ENCODE measurements at regions not wholly inside any gene's neighbourhood (a gene's known extent, or its start where the extent isn't known, plus 50 kb on each side); places are given as distances from the start of the nearest gene placed in this dataset.

DNA sequence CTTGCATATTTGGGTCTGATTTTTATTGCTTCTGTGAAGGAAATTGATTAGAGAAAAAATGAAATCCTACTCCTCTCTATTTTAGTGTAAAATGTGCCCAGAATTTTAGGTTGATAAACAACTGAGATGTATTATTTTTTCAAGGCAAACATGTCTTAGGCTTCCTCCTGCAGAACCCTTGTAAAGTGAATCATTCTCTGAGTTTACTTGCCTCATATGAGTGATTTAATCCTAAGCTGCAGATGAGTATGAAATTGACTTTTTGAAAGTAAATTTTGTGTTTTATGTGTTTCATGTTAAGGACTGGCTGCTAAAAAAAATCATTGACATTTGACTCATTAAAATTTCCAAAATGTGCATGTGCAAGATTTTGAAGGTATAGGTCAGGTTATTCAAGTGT, 138.5 kb upstream of the PHACTR1 start:
- CTCF ChIA-PET, result no interaction called here
- H3K27ac ChIP-seq (ENCODE audit: insufficient read depth in 1 of 2, low read depth in 1 of 2, low read length in 2 of 2, poor library complexity in 1 of 2, severe bottlenecking in 2 of 2), result no peak overlapping the region
- no peak for DNase-seq

DNA sequence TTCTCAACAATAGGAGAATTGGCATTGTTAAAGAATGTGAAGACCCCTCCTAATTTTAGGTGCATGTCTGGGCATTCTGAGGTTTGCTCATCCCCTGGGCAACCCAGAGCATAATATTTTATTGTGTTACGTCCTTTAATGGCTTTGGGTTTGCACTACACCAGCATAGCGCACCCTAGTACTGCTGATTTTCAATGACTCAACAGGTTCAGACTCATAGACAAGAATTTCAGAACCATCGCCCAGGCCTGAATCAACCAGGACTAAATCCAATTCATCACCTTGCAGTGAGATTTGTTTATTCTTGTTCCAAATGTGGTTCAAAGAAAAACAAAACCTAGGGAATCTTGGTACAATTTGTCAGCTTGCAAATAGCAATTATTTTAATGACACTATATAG, 137.8 kb upstream of the PHACTR1 start:
- H3K27me3 ChIP-seq (replicated peaks in 2 of 5; ENCODE audit: control insufficient read depth in 4 of 5, insufficient read depth in 5 of 5, low read length in 4 of 5), result no peaks in the 10 kb centered on the region
- H3K27ac ChIP-seq (ENCODE audit: insufficient read depth in 1 of 2, low read depth in 1 of 2, low read length in 2 of 2, poor library complexity in 1 of 2, severe bottlenecking in 2 of 2), result no peak overlapping the region
- ChIA-PET POLR2A (no interaction called here), CTCF (no interaction called here)
- 84% methylated on average over 2 of the region's 3 CpGs for WGBS (ENCODE audit: insufficient coverage)
- DNase-seq, result no peak
- no peak overlapping the region for H3K4me3 ChIP-seq (ENCODE audit: control insufficient read depth in 1 of 7, extremely low read depth in 1 of 7, insufficient read depth in 4 of 7, low read depth in 2 of 7, low read length in 6 of 7)
- no peaks in the 10 kb centered on the region for H3K4me1 ChIP-seq (ENCODE audit: control extremely low read depth in 1 of 4, control insufficient read depth in 4 of 4, insufficient read depth in 4 of 4, low read length in 3 of 4)
- no peaks in the 10 kb centered on the region for H3K36me3 ChIP-seq (ENCODE audit: control insufficient read depth in 4 of 4, insufficient read depth in 4 of 4, low read length in 3 of 4)
- H3K9me3 ChIP-seq (ENCODE audit: control extremely low read depth in 1 of 5, control insufficient read depth in 4 of 5, insufficient read depth in 2 of 5, low read depth in 1 of 5, low read length in 4 of 5), result no peaks in the 10 kb centered on the region

More for the DNA sequence above, 138.5 kb upstream of the PHACTR1 start:
- H3K36me3 ChIP-seq (ENCODE audit: control insufficient read depth in 4 of 4, insufficient read depth in 4 of 4, low read length in 3 of 4), result no peaks in the 10 kb centered on the region
- POLR2A ChIA-PET, result no interaction called here
- no peaks in the 10 kb centered on the region for H3K27me3 ChIP-seq (replicated peaks in 2 of 5; ENCODE audit: control insufficient read depth in 4 of 5, insufficient read depth in 5 of 5, low read length in 4 of 5)
- H3K4me3 ChIP-seq (ENCODE audit: control insufficient read depth in 1 of 7, extremely low read depth in 1 of 7, insufficient read depth in 4 of 7, low read depth in 2 of 7, low read length in 6 of 7), result no peak overlapping the region
- no peaks in the 10 kb centered on the region for H3K9me3 ChIP-seq (ENCODE audit: control extremely low read depth in 1 of 5, control insufficient read depth in 4 of 5, insufficient read depth in 2 of 5, low read depth in 1 of 5, low read length in 4 of 5)
- no peaks in the 10 kb centered on the region for H3K4me1 ChIP-seq (ENCODE audit: control extremely low read depth in 1 of 4, control insufficient read depth in 4 of 4, insufficient read depth in 4 of 4, low read length in 3 of 4)

DNA sequence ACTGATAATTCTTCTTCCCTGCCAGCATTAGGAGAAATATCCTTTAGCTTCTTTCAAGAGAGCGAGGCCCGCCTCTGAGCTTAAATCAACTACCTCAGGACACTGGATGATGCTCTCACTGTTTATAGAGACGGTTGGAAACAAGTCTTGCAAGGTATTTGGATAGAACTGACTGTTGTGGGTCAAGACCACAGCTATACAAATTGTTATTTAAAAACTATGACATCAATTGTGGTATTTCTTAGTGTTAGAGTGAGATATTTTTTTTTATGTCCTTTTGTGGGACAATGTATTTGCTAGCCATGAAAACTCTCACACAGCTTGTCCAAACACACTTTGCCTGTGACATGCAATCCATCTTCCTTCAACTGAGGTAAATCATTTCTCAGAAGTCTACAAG, 136.3 kb upstream of the PHACTR1 start:
- Histone ChIP-seq H3K36me3 (ENCODE audit: control insufficient read depth in 4 of 4, insufficient read depth in 4 of 4, low read length in 3 of 4) (no peaks in the 10 kb centered on the region), H3K4me1 (ENCODE audit: control extremely low read depth in 1 of 4, control insufficient read depth in 4 of 4, insufficient read depth in 4 of 4, low read length in 3 of 4) (no peaks in the 10 kb centered on the region), H3K27ac (ENCODE audit: insufficient read depth in 1 of 2, low read depth in 1 of 2, low read length in 2 of 2, poor library complexity in 1 of 2, severe bottlenecking in 2 of 2) (no peak overlapping the region), H3K4me3 (ENCODE audit: control insufficient read depth in 1 of 7, extremely low read depth in 1 of 7, insufficient read depth in 4 of 7, low read depth in 2 of 7, low read length in 6 of 7) (no peak overlapping the region), H3K27me3 (replicated peaks in 2 of 5; ENCODE audit: control insufficient read depth in 4 of 5, insufficient read depth in 5 of 5, low read length in 4 of 5) (no peaks in the 10 kb centered on the region), H3K9me3 (ENCODE audit: control extremely low read depth in 1 of 5, control insufficient read depth in 4 of 5, insufficient read depth in 2 of 5, low read depth in 1 of 5, low read length in 4 of 5) (no peaks in the 10 kb centered on the region)
- ChIA-PET CTCF (interaction anchor here (0.9 kb wide), 1 partner anchor 13 kb away, joined by 3 read pairs; no protein-coding TSS in a partner anchor), POLR2A (no interaction called here)
- no peak for DNase-seq
- WGBS (ENCODE audit: insufficient coverage), result no CpG with 5 or more reads among the region's 3 CpGs

- no peak overlapping the region for H3K4me3 ChIP-seq (ENCODE audit: control insufficient read depth in 1 of 7, extremely low read depth in 1 of 7, insufficient read depth in 4 of 7, low read depth in 2 of 7, low read length in 6 of 7)
- H3K27me3 ChIP-seq (replicated peaks in 2 of 5; ENCODE audit: control insufficient read depth in 4 of 5, insufficient read depth in 5 of 5, low read length in 4 of 5), result no peaks in the 10 kb centered on the region
- ChIA-PET CTCF (interaction anchor here (1.0 kb wide), 1 partner anchor 24 kb away, joined by 4 read pairs; no protein-coding TSS in a partner anchor), POLR2A (interaction anchor here (0.6 kb wide), 1 partner anchor 517 kb away, joined by 3 read pairs; no protein-coding TSS in a partner anchor)
- H3K4me1 ChIP-seq (ENCODE audit: control extremely low read depth in 1 of 4, control insufficient read depth in 4 of 4, insufficient read depth in 4 of 4, low read length in 3 of 4), result peaks cover 0 to 2% (median 0%) of the 10 kb centered on the region in 4 experiments
- H3K27ac ChIP-seq (ENCODE audit: insufficient read depth in 1 of 2, low read depth in 1 of 2, low read length in 2 of 2, poor library complexity in 1 of 2, severe bottlenecking in 2 of 2), result no peak overlapping the region
- 81% methylated on average over 2 of the region's 4 CpGs for WGBS (ENCODE audit: insufficient coverage)
- no peaks in the 10 kb centered on the region for H3K36me3 ChIP-seq (ENCODE audit: control insufficient read depth in 4 of 4, insufficient read depth in 4 of 4, low read length in 3 of 4)
- peak in 2 of 3 donors; percentile 24 to 49 for DNase-seq
- no peaks in the 10 kb centered on the region for H3K9me3 ChIP-seq (ENCODE audit: control extremely low read depth in 1 of 5, control insufficient read depth in 4 of 5, insufficient read depth in 2 of 5, low read depth in 1 of 5, low read length in 4 of 5)
Measured at GRCh38 chr6:12582421-12583110, 134.0 kb upstream of the PHACTR1 start.

GRCh38 chr6:12584631-12585405, 131.7 kb upstream of the PHACTR1 start:
- 94% methylated on average over 12 of the region's 14 CpGs for WGBS (ENCODE audit: insufficient coverage)
- no peak overlapping the region for H3K27ac ChIP-seq (ENCODE audit: insufficient read depth in 1 of 2, low read depth in 1 of 2, low read length in 2 of 2, poor library complexity in 1 of 2, severe bottlenecking in 2 of 2)
- H3K4me1 ChIP-seq (ENCODE audit: control extremely low read depth in 1 of 4, control insufficient read depth in 4 of 4, insufficient read depth in 4 of 4, low read length in 3 of 4), result peaks cover 0 to 2% (median 0%) of the 10 kb centered on the region in 4 experiments
- no peaks in the 10 kb centered on the region for H3K27me3 ChIP-seq (replicated peaks in 2 of 5; ENCODE audit: control insufficient read depth in 4 of 5, insufficient read depth in 5 of 5, low read length in 4 of 5)
- no peaks in the 10 kb centered on the region for H3K9me3 ChIP-seq (ENCODE audit: control extremely low read depth in 1 of 5, control insufficient read depth in 4 of 5, insufficient read depth in 2 of 5, low read depth in 1 of 5, low read length in 4 of 5)
- H3K36me3 ChIP-seq (ENCODE audit: control insufficient read depth in 4 of 4, insufficient read depth in 4 of 4, low read length in 3 of 4), result no peaks in the 10 kb centered on the region
- no peak for DNase-seq
- ChIA-PET POLR2A (no interaction called here), CTCF (no interaction called here)
- no peak overlapping the region for H3K4me3 ChIP-seq (ENCODE audit: control insufficient read depth in 1 of 7, extremely low read depth in 1 of 7, insufficient read depth in 4 of 7, low read depth in 2 of 7, low read length in 6 of 7)

DNA sequence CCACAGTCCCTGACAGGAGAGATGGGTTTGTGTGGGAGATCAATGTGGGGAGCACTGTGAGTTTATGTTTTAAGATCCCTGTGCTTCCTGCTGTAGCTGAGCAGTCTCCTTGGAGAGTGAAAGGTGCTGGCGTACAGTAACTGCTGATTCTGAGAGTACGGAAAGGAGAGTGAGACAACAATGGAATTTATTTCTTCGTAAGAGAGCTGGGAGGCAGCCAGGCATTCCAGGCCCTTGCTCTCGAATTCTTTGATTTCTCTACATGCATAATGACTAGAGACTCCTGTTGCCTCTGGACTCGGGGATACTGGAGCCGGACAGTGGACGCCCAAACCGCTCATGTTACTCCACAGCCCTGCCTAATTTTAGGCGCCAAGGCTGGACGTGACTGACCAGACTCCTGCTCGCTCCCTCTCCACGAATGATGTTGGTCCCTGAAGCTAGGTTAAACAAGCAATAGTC, 131.0 kb upstream of the PHACTR1 start:
- CTCF ChIA-PET, result no interaction called here
- Histone ChIP-seq H3K27me3 (replicated peaks in 2 of 5; ENCODE audit: control insufficient read depth in 4 of 5, insufficient read depth in 5 of 5, low read length in 4 of 5) (no peaks in the 10 kb centered on the region), H3K27ac (ENCODE audit: insufficient read depth in 1 of 2, low read depth in 1 of 2, low read length in 2 of 2, poor library complexity in 1 of 2, severe bottlenecking in 2 of 2) (no peak overlapping the region), H3K9me3 (ENCODE audit: control extremely low read depth in 1 of 5, control insufficient read depth in 4 of 5, insufficient read depth in 2 of 5, low read depth in 1 of 5, low read length in 4 of 5) (no peaks in the 10 kb centered on the region), H3K4me3 (ENCODE audit: control insufficient read depth in 1 of 7, extremely low read depth in 1 of 7, insufficient read depth in 4 of 7, low read depth in 2 of 7, low read length in 6 of 7) (no peak overlapping the region), H3K4me1 (ENCODE audit: control extremely low read depth in 1 of 4, control insufficient read depth in 4 of 4, insufficient read depth in 4 of 4, low read length in 3 of 4) (peaks cover 0 to 2% (median 0%) of the 10 kb centered on the region in 4 experiments), H3K36me3 (ENCODE audit: control insufficient read depth in 4 of 4, insufficient read depth in 4 of 4, low read length in 3 of 4) (no peaks in the 10 kb centered on the region)
- no peak for DNase-seq
- WGBS (ENCODE audit: insufficient coverage), result 98% methylated on average over 12 of the region's 12 CpGs
- POLR2A ChIA-PET, result no interaction called here
